H9 (cell line): ENCODE measurements at regions not wholly inside any gene's neighbourhood (a gene's known extent, or its start where the extent isn't known, plus 50 kb on each side); places are given as distances from the start of the nearest gene placed in this dataset.

Experiments
- DNase-seq: peaks from one replicate; pipeline ENCODE4 v3.0.0-alpha.2; 2017
- H2AFZ ChIP-seq: one replicate; pipeline ENCODE4 v1.6.1; 2013; ENCODE audit warnings: mild to moderate bottlenecking, low read length, control low read depth, moderate library complexity
- H2AK5ac ChIP-seq: 2 replicates; pipeline ENCODE4 v1.6.1; 2013; ENCODE audit warnings: low read length, control low read depth, mixed read lengths; ENCODE audit not compliant: insufficient read length
- H2BK120ac ChIP-seq: one replicate; pipeline ENCODE4 v1.6.1; 2013; ENCODE audit warnings: low read depth, mild to moderate bottlenecking, low read length, control low read depth, inconsistent platforms; ENCODE audit not compliant: poor library complexity, severe bottlenecking
- H2BK12ac ChIP-seq: 2 replicates; pipeline ENCODE4 v1.6.1; 2013; ENCODE audit warnings: low read length, control low read depth, mixed read lengths, low read depth; ENCODE audit not compliant: insufficient read length
- H2BK15ac ChIP-seq: 2 replicates; pipeline ENCODE4 v1.6.1; 2013; ENCODE audit warnings: low read depth, low read length, control low read depth
- H2BK20ac ChIP-seq: one replicate; pipeline ENCODE4 v1.6.1; 2013; ENCODE audit warnings: low read depth, mild to moderate bottlenecking, low read length, control low read depth, inconsistent platforms; ENCODE audit not compliant: poor library complexity, severe bottlenecking
- H2BK5ac ChIP-seq: 2 replicates; pipeline ENCODE4 v1.6.1; 2013; ENCODE audit warnings: low read length, control low read depth, mixed read lengths; ENCODE audit not compliant: insufficient read length
- H3K14ac ChIP-seq: 2 replicates; pipeline ENCODE4 v1.6.1; 2013; ENCODE audit warnings: low read length, control low read depth; ENCODE audit not compliant: insufficient read depth
- H3K18ac ChIP-seq: 2 replicates; pipeline ENCODE4 v1.6.1; 2013; ENCODE audit warnings: low read depth, mild to moderate bottlenecking, mixed read lengths, low read length, control low read depth; ENCODE audit not compliant: insufficient read length
- H3K23ac ChIP-seq: 2 replicates; pipeline ENCODE4 v1.6.1; 2013; ENCODE audit warnings: low read length, control low read depth, mixed read lengths, low read depth; ENCODE audit not compliant: insufficient read length
- H3K23me2 ChIP-seq: 2 replicates; pipeline ENCODE4 v1.6.1; 2013; ENCODE audit warnings: low read depth, mild to moderate bottlenecking, mixed read lengths, low read length, control low read depth; ENCODE audit not compliant: insufficient read length, poor library complexity, severe bottlenecking
- H3K27ac ChIP-seq: 2 replicates; pipeline ENCODE4 v1.5.1; 2013; ENCODE audit warnings: low read length, control low read depth, mixed read lengths, low read depth; ENCODE audit not compliant: insufficient read length
- H3K27me3 ChIP-seq: 2 replicates; pipeline ENCODE4 v1.6.1; 2013; ENCODE audit warnings: low read length, control low read depth, inconsistent platforms; ENCODE audit not compliant: insufficient read depth
- H3K4ac ChIP-seq: 2 replicates; pipeline ENCODE4 v1.6.1; 2013; ENCODE audit warnings: low read depth, mild to moderate bottlenecking, control low read depth, inconsistent platforms, low read length, moderate library complexity
- H3K4me1 ChIP-seq: 2 replicates; pipeline ENCODE4 v1.6.1; 2013; ENCODE audit warnings: low read length, control low read depth, inconsistent platforms; ENCODE audit not compliant: insufficient read depth
- H3K4me2 ChIP-seq: 2 replicates; pipeline ENCODE4 v1.6.1; 2013; ENCODE audit warnings: low read length, control low read depth, mixed read lengths; ENCODE audit not compliant: insufficient read length, insufficient read depth
- H3K56ac ChIP-seq: 2 replicates; pipeline ENCODE4 v1.6.1; 2013; ENCODE audit warnings: low read depth, mild to moderate bottlenecking, mixed read lengths, low read length, control low read depth; ENCODE audit not compliant: insufficient read length
- H3K79me1 ChIP-seq: 2 replicates; pipeline ENCODE4 v1.6.1; 2013; ENCODE audit warnings: low read depth, mild to moderate bottlenecking, moderate library complexity, low read length, control low read depth, inconsistent platforms; ENCODE audit not compliant: insufficient read depth, poor library complexity, severe bottlenecking
- H3K79me2 ChIP-seq: 2 replicates; pipeline ENCODE4 v1.6.1; 2013; ENCODE audit warnings: low read length, control low read depth, inconsistent platforms; ENCODE audit not compliant: insufficient read depth
- H3K9ac ChIP-seq: 2 replicates; pipeline ENCODE4 v1.6.1; 2013; ENCODE audit warnings: low read length, control low read depth, mixed read lengths; ENCODE audit not compliant: insufficient read length; ENCODE audit errors: extremely low read depth
- H3K9me3 ChIP-seq: one replicate; pipeline ENCODE4 v1.6.1; 2013; ENCODE audit warnings: low read depth, low read length, inconsistent platforms; ENCODE audit not compliant: control insufficient read depth
- H3T11ph ChIP-seq: one replicate; pipeline ENCODE4 v1.6.1; 2013; ENCODE audit warnings: mild to moderate bottlenecking, low read length, control low read depth, inconsistent platforms
- H4K20me1 ChIP-seq: one replicate; pipeline ENCODE4 v1.6.1; 2013; ENCODE audit not compliant: control insufficient read depth, insufficient read length, insufficient read depth
- H4K5ac ChIP-seq: 2 replicates; pipeline ENCODE4 v1.6.1; 2013; ENCODE audit warnings: low read depth, mild to moderate bottlenecking, mixed read lengths, low read length, control low read depth; ENCODE audit not compliant: insufficient read length
- H4K8ac ChIP-seq: replicated peaks from 2 replicates; pipeline ENCODE4 v1.6.1; 2013; ENCODE audit warnings: low read length, control low read depth, mixed read lengths, low read depth; ENCODE audit not compliant: insufficient read length
- H4K91ac ChIP-seq: 2 replicates; pipeline ENCODE4 v1.6.1; 2013; ENCODE audit warnings: low read depth, mild to moderate bottlenecking, moderate library complexity, mixed read lengths, low read length, control low read depth; ENCODE audit not compliant: insufficient read length
- H3K27ac Mint-ChIP-seq, 3 experiments: 2 replicates in 2 of 3; 3 replicates in 1 of 3; pipeline ENCODE4 v1.8.0; 2020 to 2021; ENCODE audit warnings: mixed read lengths in 3 of 3, mild to moderate bottlenecking in 1 of 3, moderate library complexity in 1 of 3
- H3K27me3 Mint-ChIP-seq: 2 replicates; pipeline ENCODE4 v1.8.0; 2021; ENCODE audit warnings: low read depth, mild to moderate bottlenecking, moderate library complexity, mixed read lengths
- H3K36me3 Mint-ChIP-seq, 3 experiments: 2 replicates in 2 of 3; 3 replicates in 1 of 3; pipeline ENCODE4 v1.8.0; 2020 to 2021; ENCODE audit warnings: low read depth in 3 of 3, mixed read lengths in 3 of 3; ENCODE audit not compliant: insufficient read depth in 1 of 3
- H3K4me1 Mint-ChIP-seq, 2 experiments: 2 replicates each; pipeline ENCODE4 v1.8.0; 2020; ENCODE audit warnings: mixed read lengths in 2 of 2
- H3K4me3 Mint-ChIP-seq, 2 experiments: 2 replicates in 1 of 2; 3 replicates in 1 of 2; pipeline ENCODE4 v1.8.0; 2020 to 2021; ENCODE audit warnings: mild to moderate bottlenecking in 2 of 2, mixed read lengths in 2 of 2, moderate library complexity in 1 of 2
- H3K9me3 Mint-ChIP-seq, 2 experiments: 2 replicates in 1 of 2; 3 replicates in 1 of 2; pipeline ENCODE4 v1.8.0; 2020; ENCODE audit warnings: mild to moderate bottlenecking in 2 of 2, mixed read lengths in 2 of 2, moderate library complexity in 1 of 2
- CTCF ChIP-seq: fragments of 200-600 bp; sonication (generic); conservative IDR thresholded peaks from 3 replicates; pipeline ENCODE4 v1.8.0; 2021; ENCODE audit warnings: antibody characterized with exemption, mild to moderate bottlenecking
- WGBS: extraction: QIAGEN DNeasy Blood & Tissue Kit; methylation state at CpG from one replicate; pipeline ENCODE4 v1.1.7; 2013; ENCODE audit warnings: missing lambda C conversion rate, low lambda C conversion rate, mixed read lengths; ENCODE audit not compliant: insufficient read length; ENCODE audit errors: extremely low coverage; 5-methylcytosine and 5-hydroxymethylcytosine counted together

GRCh38 chr10:31677195-31678138 lies 251.2 kb downstream of the ARHGAP12 start:
- H3K4ac ChIP-seq = no peak overlapping the region
- H2BK120ac ChIP-seq = no peak overlapping the region
- DNase-seq = peak; percentile 83
- no peak overlapping the region for H3T11ph ChIP-seq
- no peak overlapping the region for H3K27ac ChIP-seq
- no peak overlapping the region for H4K5ac ChIP-seq
- H3K27me3 ChIP-seq = no peaks in the 10 kb centered on the region
- H4K20me1 ChIP-seq = no peaks in the 10 kb centered on the region
- H2AFZ ChIP-seq = peak overlapping the region; percentile 35
- no peak overlapping the region for H2BK20ac ChIP-seq
- no peak overlapping the region for H2BK15ac ChIP-seq
- no peak overlapping the region for H2BK5ac ChIP-seq
- H3K14ac ChIP-seq = peak overlapping the region; percentile 68; the same call in 1 of the 2 replicates
- H4K91ac ChIP-seq = no peak overlapping the region
- peaks cover 12% of the 10 kb centered on the region for H3K9me3 ChIP-seq
- H3K18ac ChIP-seq = peak overlapping the region; percentile 77
- H3K4me1 Mint-ChIP-seq = peaks cover 23% of the 10 kb centered on the region in 2 experiments
- H3K27me3 Mint-ChIP-seq = peaks cover 10% of the 10 kb centered on the region
- WGBS = no CpG with 5 or more reads among the region's 16 CpGs
- H3K4me2 ChIP-seq = no peak overlapping the region
- no peak overlapping the region for H4K8ac ChIP-seq
- H3K23me2 ChIP-seq = no peaks in the 10 kb centered on the region
- no peak overlapping the region for H2AK5ac ChIP-seq
- H3K4me3 Mint-ChIP-seq = peak overlapping the region; percentile 58 to 63; a peak in 4 of 5 replicates
- TF ChIP-seq CTCF = no peak
- no peaks in the 10 kb centered on the region; the same call in 1 of the 2 replicates for H3K4me1 ChIP-seq
- H3K27ac Mint-ChIP-seq = peak overlapping the region; percentile 96 to 98 (median 98); a peak in 6 of 7 replicates
- H3K23ac ChIP-seq = no peak overlapping the region
- peaks cover 32 to 55% of the 10 kb centered on the region in 2 experiments for H3K9me3 Mint-ChIP-seq
- H3K36me3 Mint-ChIP-seq = peaks cover 6 to 33% (median 16%) of the 10 kb centered on the region in 3 experiments
- no peaks in the 10 kb centered on the region for H3K79me1 ChIP-seq
- no peaks in the 10 kb centered on the region for H3K79me2 ChIP-seq
- no peak overlapping the region for H3K9ac ChIP-seq
- H3K56ac ChIP-seq = no peak overlapping the region
- H2BK12ac ChIP-seq = no peak overlapping the region
